ENCODE measurements at regions not wholly inside any gene's neighbourhood (a gene's known extent, or its start where the extent isn't known, plus 50 kb on each side); places are given as distances from the start of the nearest gene placed in this dataset.

DNA sequence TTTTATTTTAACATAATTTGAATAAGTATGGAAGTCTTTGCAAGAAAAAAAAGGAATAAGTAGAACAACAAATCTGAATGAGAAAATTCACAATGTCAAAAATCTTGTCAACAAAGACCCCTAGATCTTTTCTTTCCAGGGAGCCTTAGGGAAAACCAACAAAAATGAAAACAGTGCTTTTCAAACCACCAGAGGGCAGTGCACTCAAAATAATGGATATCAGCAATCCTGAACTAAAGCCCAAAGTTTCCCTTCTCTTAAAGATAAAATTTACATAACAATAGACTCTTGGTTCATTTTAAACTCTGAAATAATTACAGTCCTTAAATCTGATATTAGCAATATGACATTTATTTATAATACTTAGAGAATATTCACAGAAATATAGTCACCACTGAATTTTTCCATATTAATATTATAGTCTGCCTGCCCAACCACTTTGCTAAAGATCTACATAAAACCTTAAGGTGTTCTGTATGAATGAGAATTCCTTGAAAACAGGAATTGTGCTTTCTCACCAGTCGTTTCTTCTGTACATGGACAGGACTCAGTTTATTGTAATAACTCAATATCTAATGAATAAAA, 105.3 kb upstream of the BMP5 start:
- TF ChIP-seq CTCF (IDR thresholded peaks at IDR 0.05; ENCODE audit: control extremely low read depth, extremely low read depth, low read depth, missing control alignments) = peak; percentile 66
- DNase-seq (ENCODE audit: extremely low spot score) = peak; percentile 18
- ChIA-PET POLR2A (no interaction called here), CTCF (no interaction called here)

- TF ChIP-seq CTCF (IDR thresholded peaks at IDR 0.05; ENCODE audit: control extremely low read depth, extremely low read depth, low read depth, missing control alignments) = no peak
- POLR2A ChIA-PET = no interaction called here
- no peak for DNase-seq (ENCODE audit: extremely low spot score)
- CTCF ChIA-PET = interaction anchor here (0.7 kb wide), 1 partner anchor 306 kb away, joined by 3 read pairs; no protein-coding TSS in a partner anchor
Measured at GRCh38 chr6:55979526-55979925, 104.1 kb upstream of the BMP5 start.

- no peak for TF ChIP-seq CTCF (IDR thresholded peaks at IDR 0.05; ENCODE audit: control extremely low read depth, extremely low read depth, low read depth, missing control alignments)
- no peak for DNase-seq (ENCODE audit: extremely low spot score)
- CTCF ChIA-PET = interaction anchor here (1.2 kb wide), 2 partner anchors 37 to 314 kb away, joined by 3 to 5 read pairs; no protein-coding TSS in a partner anchor
- POLR2A ChIA-PET = no interaction called here
Measured at GRCh38 chr6:55977959-55978665, 102.7 kb upstream of the BMP5 start.

DNA sequence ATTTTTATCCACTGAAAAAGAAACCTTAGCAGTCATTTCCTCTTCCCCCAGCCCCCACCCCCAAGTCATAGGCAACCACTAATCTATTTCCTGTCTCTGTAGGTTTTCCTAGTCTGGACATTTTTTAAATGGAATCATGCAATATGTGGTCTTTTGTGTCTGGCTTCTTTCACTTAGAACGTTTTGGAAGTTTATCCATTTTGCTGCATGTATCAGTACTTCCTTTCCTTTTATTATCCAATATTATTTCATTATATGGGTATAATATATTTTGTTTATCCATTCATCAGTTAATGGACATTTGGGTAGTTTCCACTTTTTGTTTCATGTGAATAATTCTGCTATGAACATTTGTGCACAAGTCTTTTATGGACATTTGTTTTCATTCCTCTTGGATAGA, 99.3 kb upstream of the BMP5 start:
- POLR2A ChIA-PET = no interaction called here
- TF ChIP-seq CTCF (IDR thresholded peaks at IDR 0.05; ENCODE audit: control extremely low read depth, extremely low read depth, low read depth, missing control alignments) = no peak
- DNase-seq (ENCODE audit: extremely low spot score) = no peak
- CTCF ChIA-PET = interaction anchor here (1.6 kb wide), 1 partner anchor 69 kb away, joined by 3 read pairs; no protein-coding TSS in a partner anchor

GRCh38 chr6:55972091-55972490, 96.7 kb upstream of the BMP5 start:
- POLR2A ChIA-PET = no interaction called here
- DNase-seq (ENCODE audit: extremely low spot score) = no peak
- CTCF ChIA-PET = no interaction called here
- TF ChIP-seq CTCF (IDR thresholded peaks at IDR 0.05; ENCODE audit: control extremely low read depth, extremely low read depth, low read depth, missing control alignments) = no peak

DNA sequence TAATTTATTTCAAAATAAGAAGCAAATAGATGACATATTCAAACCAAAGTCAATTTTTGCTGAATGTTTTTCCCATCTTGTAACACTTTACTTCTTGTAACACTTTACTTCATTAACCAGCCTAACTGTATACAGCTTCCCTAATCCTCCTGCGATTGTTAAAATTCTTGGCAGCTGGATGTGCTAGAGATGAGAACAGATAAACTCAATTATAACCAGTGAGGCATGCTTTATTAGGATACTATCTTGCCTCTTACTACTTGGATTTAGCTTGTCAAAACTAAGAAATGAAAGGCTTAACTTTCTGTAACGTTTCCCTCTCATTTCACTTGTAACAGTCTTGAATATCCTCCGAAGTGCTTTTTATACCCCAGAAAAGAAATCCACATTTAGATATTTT, 94.1 kb upstream of the BMP5 start:
- no peak for DNase-seq (ENCODE audit: extremely low spot score)
- TF ChIP-seq CTCF (IDR thresholded peaks at IDR 0.05; ENCODE audit: control extremely low read depth, extremely low read depth, low read depth, missing control alignments) = no peak
- POLR2A ChIA-PET = no interaction called here
- CTCF ChIA-PET = no interaction called here

All from GM10248 (cell line).